Stimulated activated naive CD8-positive, alpha-beta T cell treated with anti-CD3 and anti-CD28 coated beads, Interleukin-15, Interleukin-2, amounts not matched to agents 100 ng/mL and 50 ng/mL, for 24 hours (primary cell): ENCODE measurements at regions not wholly inside any gene's neighbourhood (a gene's known extent, or its start where the extent isn't known, plus 50 kb on each side); places are given as distances from the start of the nearest gene placed in this dataset.
"Not testable (repeated sequence)": the region's sequence is repeated elsewhere in the genome, so short reads cannot be mapped to it uniquely, and the experiment has no call there.

Experiments used
- H3K27ac Mint-ChIP-seq: one replicate; pipeline ENCODE4 v1.8.0; 2021; ENCODE audit warnings: mild to moderate bottlenecking, mixed read lengths
- H3K27me3 Mint-ChIP-seq: one replicate; pipeline ENCODE4 v1.8.0; 2021; ENCODE audit warnings: mixed read lengths
- H3K36me3 Mint-ChIP-seq: one replicate; pipeline ENCODE4 v1.8.0; 2021; ENCODE audit warnings: low read depth, mixed read lengths
- H3K4me1 Mint-ChIP-seq: one replicate; pipeline ENCODE4 v1.8.0; 2021; ENCODE audit warnings: low read depth, mixed read lengths
- H3K4me3 Mint-ChIP-seq: one replicate; pipeline ENCODE4 v1.8.0; 2021; ENCODE audit warnings: mild to moderate bottlenecking, mixed read lengths
- H3K9me3 Mint-ChIP-seq: one replicate; pipeline ENCODE4 v1.8.0; 2021; ENCODE audit warnings: mixed read lengths

GRCh38 chr17:20633268-20634059, 53.9 kb downstream of the CDRT15L2 start:
- not testable (repeated sequence) for H3K27me3 Mint-ChIP-seq, H3K4me3 Mint-ChIP-seq, H3K36me3 Mint-ChIP-seq, H3K4me1 Mint-ChIP-seq, H3K9me3 Mint-ChIP-seq, H3K27ac Mint-ChIP-seq

GRCh38 chr17:20640147-20640546, 60.6 kb downstream of the CDRT15L2 start:
- H3K27me3 Mint-ChIP-seq, H3K4me3 Mint-ChIP-seq, H3K4me1 Mint-ChIP-seq, H3K27ac Mint-ChIP-seq, H3K9me3 Mint-ChIP-seq, H3K36me3 Mint-ChIP-seq: not testable (repeated sequence)

GRCh38 chr17:20646661-20647272, 67.2 kb downstream of the CDRT15L2 start:
- H3K4me1 Mint-ChIP-seq = peaks cover 21% of the 10 kb centered on the region
- H3K27ac Mint-ChIP-seq, H3K9me3 Mint-ChIP-seq, H3K27me3 Mint-ChIP-seq, H3K4me3 Mint-ChIP-seq, H3K36me3 Mint-ChIP-seq: not testable (repeated sequence)

- H3K27me3 Mint-ChIP-seq, H3K9me3 Mint-ChIP-seq, H3K4me3 Mint-ChIP-seq, H3K36me3 Mint-ChIP-seq, H3K27ac Mint-ChIP-seq: not testable (repeated sequence)
- peaks cover 23% of the 10 kb centered on the region for H3K4me1 Mint-ChIP-seq
Observed at GRCh38 chr17:20649097-20649767, 69.7 kb downstream of the CDRT15L2 start.

- H3K27ac Mint-ChIP-seq, H3K4me3 Mint-ChIP-seq: not testable (repeated sequence)
Observed at GRCh38 chr17:20651022-20651421, 71.5 kb downstream of the CDRT15L2 start.

GRCh38 chr17:20651736-20652135, 72.2 kb downstream of the CDRT15L2 start:
- not testable (repeated sequence) for H3K36me3 Mint-ChIP-seq, H3K27me3 Mint-ChIP-seq, H3K4me3 Mint-ChIP-seq, H3K27ac Mint-ChIP-seq, H3K9me3 Mint-ChIP-seq
- H3K4me1 Mint-ChIP-seq = peaks cover 23% of the 10 kb centered on the region

More at GRCh38 chr17:20651022-20651421, 71.5 kb downstream of the CDRT15L2 start:
- peaks cover 23% of the 10 kb centered on the region for H3K4me1 Mint-ChIP-seq
- not testable (repeated sequence) for H3K36me3 Mint-ChIP-seq, H3K9me3 Mint-ChIP-seq, H3K27me3 Mint-ChIP-seq

- not testable (repeated sequence) for H3K9me3 Mint-ChIP-seq, H3K27ac Mint-ChIP-seq, H3K4me3 Mint-ChIP-seq, H3K36me3 Mint-ChIP-seq, H3K27me3 Mint-ChIP-seq
- peaks cover 23% of the 10 kb centered on the region for H3K4me1 Mint-ChIP-seq
Observed at GRCh38 chr17:20653391-20653790, 73.9 kb downstream of the CDRT15L2 start.

GRCh38 chr17:20654114-20654513, 74.6 kb downstream of the CDRT15L2 start:
- not testable (repeated sequence) for H3K27ac Mint-ChIP-seq, H3K9me3 Mint-ChIP-seq, H3K36me3 Mint-ChIP-seq, H3K27me3 Mint-ChIP-seq, H3K4me3 Mint-ChIP-seq
- peaks cover 21% of the 10 kb centered on the region for H3K4me1 Mint-ChIP-seq

GRCh38 chr17:20654575-20654974, 75.1 kb downstream of the CDRT15L2 start:
- H3K27me3 Mint-ChIP-seq, H3K9me3 Mint-ChIP-seq, H3K27ac Mint-ChIP-seq, H3K4me3 Mint-ChIP-seq, H3K36me3 Mint-ChIP-seq: not testable (repeated sequence)
- peaks cover 16% of the 10 kb centered on the region for H3K4me1 Mint-ChIP-seq

- not testable (repeated sequence) for H3K4me1 Mint-ChIP-seq, H3K27ac Mint-ChIP-seq
Observed at GRCh38 chr17:20665103-20665955, 85.8 kb downstream of the CDRT15L2 start.

GRCh38 chr17:20666689-20667088, 87.2 kb downstream of the CDRT15L2 start:
- not testable (repeated sequence) for H3K36me3 Mint-ChIP-seq, H3K27ac Mint-ChIP-seq, H3K4me1 Mint-ChIP-seq, H3K27me3 Mint-ChIP-seq, H3K4me3 Mint-ChIP-seq, H3K9me3 Mint-ChIP-seq

More at GRCh38 chr17:20665103-20665955, 85.8 kb downstream of the CDRT15L2 start:
- not testable (repeated sequence) for H3K27me3 Mint-ChIP-seq, H3K4me3 Mint-ChIP-seq, H3K9me3 Mint-ChIP-seq, H3K36me3 Mint-ChIP-seq

GRCh38 chr17:20667712-20668111, 88.2 kb downstream of the CDRT15L2 start:
- H3K4me1 Mint-ChIP-seq, H3K9me3 Mint-ChIP-seq, H3K27me3 Mint-ChIP-seq, H3K36me3 Mint-ChIP-seq, H3K27ac Mint-ChIP-seq, H3K4me3 Mint-ChIP-seq: not testable (repeated sequence)

GRCh38 chr17:20668316-20668715, 88.8 kb downstream of the CDRT15L2 start:
- H3K27me3 Mint-ChIP-seq, H3K4me1 Mint-ChIP-seq, H3K4me3 Mint-ChIP-seq, H3K27ac Mint-ChIP-seq, H3K9me3 Mint-ChIP-seq, H3K36me3 Mint-ChIP-seq: not testable (repeated sequence)

GRCh38 chr17:20668868-20669267, 89.3 kb downstream of the CDRT15L2 start:
- not testable (repeated sequence) for H3K36me3 Mint-ChIP-seq, H3K4me3 Mint-ChIP-seq, H3K9me3 Mint-ChIP-seq, H3K4me1 Mint-ChIP-seq, H3K27me3 Mint-ChIP-seq, H3K27ac Mint-ChIP-seq

- not testable (repeated sequence) for H3K9me3 Mint-ChIP-seq, H3K4me1 Mint-ChIP-seq, H3K36me3 Mint-ChIP-seq, H3K4me3 Mint-ChIP-seq, H3K27me3 Mint-ChIP-seq, H3K27ac Mint-ChIP-seq
Observed at GRCh38 chr17:20670506-20670905, 91.0 kb downstream of the CDRT15L2 start.
